ENCODE measurements at regions not wholly inside any gene's neighbourhood (a gene's known extent, or its start where the extent isn't known, plus 50 kb on each side); places are given as distances from the start of the nearest gene placed in this dataset.

- TF ChIP-seq CTCF (IDR thresholded peaks at IDR 0.05; ENCODE audit: low read depth, low read length), result no peak
- DNase-seq (ENCODE audit: extremely low read depth, low read depth), result no peak
Observed at GRCh38 chr9:29203244-29203930, 1630.1 kb upstream of the C9orf72 start.

DNA sequence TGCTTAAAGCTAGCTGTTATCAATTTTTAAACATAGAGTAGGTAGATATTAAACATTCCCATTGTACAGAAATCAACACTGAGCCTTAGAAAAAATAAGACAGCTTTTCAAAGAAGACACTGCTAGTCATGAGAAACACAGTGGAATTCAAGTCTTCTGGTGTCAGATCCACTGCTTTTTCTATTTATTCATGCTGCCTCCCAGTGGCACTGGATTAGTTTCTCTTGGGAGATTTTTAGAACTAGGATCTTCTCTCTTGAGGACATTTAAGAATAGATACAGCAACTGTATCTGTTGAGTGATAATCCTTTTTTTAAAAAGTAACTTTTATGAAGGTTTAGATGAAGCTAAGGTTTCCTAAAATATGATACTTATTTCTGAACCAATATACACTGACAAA, 1635.4 kb upstream of the C9orf72 start:
- TF ChIP-seq CTCF (IDR thresholded peaks at IDR 0.05; ENCODE audit: low read depth, low read length), result no peak
- no peak for DNase-seq (ENCODE audit: extremely low read depth, low read depth)

DNA sequence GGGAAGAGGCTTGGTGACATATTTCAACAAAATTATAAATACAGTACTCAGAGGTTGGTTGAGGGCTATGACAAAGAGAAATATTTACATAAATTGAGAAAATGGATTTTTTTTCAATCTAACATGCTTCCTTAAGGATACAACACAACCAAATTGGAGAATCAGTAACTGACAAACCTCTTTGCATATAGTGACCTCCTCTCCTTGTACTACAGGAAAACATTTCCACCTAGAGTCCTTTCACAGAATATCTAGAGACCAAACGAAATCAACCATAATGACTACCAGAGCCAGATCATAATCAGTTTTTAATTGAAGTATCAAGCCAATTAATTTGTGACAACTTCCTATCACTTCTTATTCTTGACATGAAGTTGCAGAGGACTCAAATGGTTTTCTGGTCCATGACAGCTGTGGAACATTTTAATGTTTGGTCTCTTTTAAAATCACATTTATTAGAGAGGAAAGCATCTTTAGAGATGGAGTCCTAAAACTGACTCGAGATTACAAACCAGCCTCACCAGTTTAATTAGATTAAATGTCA, 1636.5 kb upstream of the C9orf72 start:
- no peak for TF ChIP-seq CTCF (IDR thresholded peaks at IDR 0.05; ENCODE audit: low read depth, low read length)
- no peak for DNase-seq (ENCODE audit: extremely low read depth, low read depth)

GRCh38 chr9:29211003-29211579, 1637.8 kb upstream of the C9orf72 start:
- no peak for DNase-seq (ENCODE audit: extremely low read depth, low read depth)
- TF ChIP-seq CTCF (IDR thresholded peaks at IDR 0.05; ENCODE audit: low read depth, low read length), result no peak

- peak; percentile 33 for TF ChIP-seq CTCF (IDR thresholded peaks at IDR 0.05; ENCODE audit: low read depth, low read length)
- no peak for DNase-seq (ENCODE audit: extremely low read depth, low read depth)
Observed at GRCh38 chr9:29211580-29212396, 1638.5 kb upstream of the C9orf72 start.

DNA sequence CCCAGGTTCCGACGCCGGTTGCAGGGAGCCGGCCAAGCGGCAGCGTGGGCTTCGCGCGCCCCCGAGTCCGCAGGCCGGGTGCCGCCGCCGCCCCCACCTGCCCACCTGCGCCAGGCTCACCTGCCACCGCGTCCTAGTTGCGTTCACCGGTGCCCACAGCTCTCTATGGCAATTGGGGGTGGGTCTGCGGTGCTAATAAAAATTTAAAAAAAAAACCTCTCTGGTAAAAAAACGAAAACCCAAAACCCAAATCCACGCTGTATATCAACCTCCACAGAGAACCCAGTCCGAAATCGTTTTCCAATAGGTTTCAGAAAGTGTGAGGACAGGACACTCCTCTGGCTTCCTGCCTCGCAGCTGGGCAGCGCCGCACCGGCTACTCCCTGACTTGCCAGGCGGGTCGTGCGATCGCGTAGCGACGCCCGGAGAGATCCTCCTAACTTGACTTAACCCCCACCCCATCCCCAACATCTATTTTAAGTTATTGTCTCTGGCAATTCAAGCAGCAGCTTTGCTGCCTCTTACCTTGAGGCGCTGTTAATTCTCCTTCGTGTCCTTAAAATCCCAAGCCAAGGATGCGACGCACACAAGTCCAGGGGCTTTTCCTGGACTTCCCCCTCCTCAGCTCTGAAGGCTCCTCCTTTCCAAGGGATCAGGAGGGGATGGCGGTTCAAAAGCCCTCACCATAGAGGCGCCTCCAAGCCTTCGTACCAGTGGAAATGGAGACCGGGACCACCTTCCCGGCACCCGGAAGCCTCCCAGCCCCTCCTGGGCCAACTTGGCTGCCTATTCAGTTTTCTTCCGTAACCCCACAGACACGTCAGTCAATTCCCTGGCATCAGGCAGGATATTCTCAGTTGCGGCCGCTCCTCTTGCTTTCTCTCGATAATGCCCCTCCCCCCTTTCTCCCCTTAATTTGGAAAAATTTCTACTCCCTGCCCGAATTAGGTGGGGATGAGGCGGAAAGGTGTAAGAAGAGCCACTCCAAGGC, 1639.4 kb upstream of the C9orf72 start:
- DNase-seq (ENCODE audit: extremely low read depth, low read depth), result no peak
- TF ChIP-seq CTCF (IDR thresholded peaks at IDR 0.05; ENCODE audit: low read depth, low read length), result no peak

Measured in AG09319 (cell line).